Cardiac muscle cell (in vitro differentiated cells and primary cell): ENCODE measurements at regions not wholly inside any gene's neighbourhood (a gene's known extent, or its start where the extent isn't known, plus 50 kb on each side); places are given as distances from the start of the nearest gene placed in this dataset.

Experiments
- DNase-seq, 2 donors: peaks; one replicate each; pipeline versions ENCODE4 v3.0.0 to v3.0.0-alpha.2; 2010 to 2017; ENCODE audit warnings: low read depth in 1 of 2, low spot score in 1 of 2
- H3K27ac ChIP-seq: fragments of 200-600 bp; sonication (generic); 2 replicates; pipeline ENCODE4 v1.5.1; 2016
- H3K27me3 ChIP-seq: fragments of 200-600 bp; sonication (generic); 2 replicates; pipeline ENCODE4 v1.6.0; 2016; ENCODE audit warnings: control low read depth
- H3K36me3 ChIP-seq: fragments of 200-600 bp; sonication (generic); 2 replicates; pipeline ENCODE4 v1.5.1; 2016; ENCODE audit warnings: control low read depth
- H3K4me1 ChIP-seq: fragments of 200-600 bp; sonication (generic); 2 replicates; pipeline ENCODE4 v1.8.1; 2017; ENCODE audit warnings: low read depth, mild to moderate bottlenecking, mixed run types
- H3K4me3 ChIP-seq: fragments of 200-600 bp; sonication (generic); 2 replicates; pipeline ENCODE4 v1.5.1; 2016; ENCODE audit warnings: mild to moderate bottlenecking
- H3K9me3 ChIP-seq: fragments of 200-600 bp; sonication (generic); 2 replicates; pipeline ENCODE4 v1.5.1; 2017; ENCODE audit warnings: low read depth, mild to moderate bottlenecking, control low read depth
- TF ChIP-seq, protein P1 (sequence below): IDR thresholded peaks from 2 replicates; pipeline ENCODE4 v1.5.1; 2012; ENCODE audit warnings: low read depth, mild to moderate bottlenecking, low read length

DNA sequence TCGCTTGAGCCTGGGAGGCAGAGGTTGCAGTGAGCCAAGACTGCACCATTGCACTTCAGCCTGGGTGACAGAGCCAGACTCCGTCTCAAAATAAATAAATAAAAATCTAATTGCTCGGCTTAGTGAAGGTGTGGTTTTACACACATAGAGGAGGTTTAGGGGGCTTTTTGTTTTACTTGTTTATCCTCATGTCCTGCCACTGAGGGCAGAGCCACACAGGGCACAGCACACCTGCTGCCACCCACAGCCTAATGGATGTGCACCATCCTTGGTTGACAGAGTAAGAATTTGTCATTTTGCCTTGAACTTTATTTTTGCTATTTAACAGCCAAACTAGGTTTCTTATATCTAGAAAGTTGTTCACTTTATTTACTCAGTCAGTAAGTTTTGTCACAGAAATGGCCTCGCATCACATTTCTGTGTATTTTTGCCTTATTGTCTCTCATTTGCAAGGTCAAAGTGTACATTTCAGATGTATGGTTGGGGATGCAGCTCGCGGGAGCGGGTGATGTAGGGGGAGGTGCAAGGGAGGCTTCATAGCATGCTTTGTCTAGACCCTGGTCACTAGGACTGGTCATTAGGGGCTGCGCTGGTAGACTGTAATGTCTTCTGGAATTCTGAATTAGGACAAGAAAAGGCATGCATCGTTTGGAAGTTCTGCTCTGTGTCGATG lies 67.8 kb upstream of the NAA20 start:
- Histone ChIP-seq H3K27ac (no peak overlapping the region), H3K36me3 (no peaks in the 10 kb centered on the region), H3K9me3 (no peaks in the 10 kb centered on the region), H3K4me1 (peaks cover 18% of the 10 kb centered on the region), H3K27me3 (no peaks in the 10 kb centered on the region), H3K4me3 (no peak overlapping the region)
- TF ChIP-seq, protein P1, sequence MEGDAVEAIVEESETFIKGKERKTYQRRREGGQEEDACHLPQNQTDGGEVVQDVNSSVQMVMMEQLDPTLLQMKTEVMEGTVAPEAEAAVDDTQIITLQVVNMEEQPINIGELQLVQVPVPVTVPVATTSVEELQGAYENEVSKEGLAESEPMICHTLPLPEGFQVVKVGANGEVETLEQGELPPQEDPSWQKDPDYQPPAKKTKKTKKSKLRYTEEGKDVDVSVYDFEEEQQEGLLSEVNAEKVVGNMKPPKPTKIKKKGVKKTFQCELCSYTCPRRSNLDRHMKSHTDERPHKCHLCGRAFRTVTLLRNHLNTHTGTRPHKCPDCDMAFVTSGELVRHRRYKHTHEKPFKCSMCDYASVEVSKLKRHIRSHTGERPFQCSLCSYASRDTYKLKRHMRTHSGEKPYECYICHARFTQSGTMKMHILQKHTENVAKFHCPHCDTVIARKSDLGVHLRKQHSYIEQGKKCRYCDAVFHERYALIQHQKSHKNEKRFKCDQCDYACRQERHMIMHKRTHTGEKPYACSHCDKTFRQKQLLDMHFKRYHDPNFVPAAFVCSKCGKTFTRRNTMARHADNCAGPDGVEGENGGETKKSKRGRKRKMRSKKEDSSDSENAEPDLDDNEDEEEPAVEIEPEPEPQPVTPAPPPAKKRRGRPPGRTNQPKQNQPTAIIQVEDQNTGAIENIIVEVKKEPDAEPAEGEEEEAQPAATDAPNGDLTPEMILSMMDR, result no peak
- no peak for DNase-seq

DNA sequence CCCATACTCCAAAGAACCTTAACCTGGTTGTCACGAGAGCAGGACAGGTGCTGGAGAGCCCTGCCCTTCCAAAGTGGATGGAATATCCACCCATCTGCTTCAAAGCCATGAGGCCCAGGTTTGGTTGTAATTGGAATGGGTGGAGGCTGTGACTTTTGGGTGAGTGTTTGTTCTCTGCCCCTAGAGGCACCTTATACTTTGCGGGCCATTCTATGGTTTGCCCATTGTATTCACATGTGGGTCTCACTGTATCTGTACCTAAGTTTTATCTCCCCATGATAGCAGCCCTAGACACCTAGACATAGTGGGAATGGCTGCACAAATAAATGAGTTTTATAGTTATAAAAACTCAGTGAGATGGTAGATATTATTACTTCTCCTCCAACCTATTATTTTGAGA lies 67.1 kb upstream of the NAA20 start:
- Histone ChIP-seq H3K9me3 (no peaks in the 10 kb centered on the region), H3K27ac (no peak overlapping the region), H3K36me3 (no peaks in the 10 kb centered on the region), H3K27me3 (no peaks in the 10 kb centered on the region), H3K4me3 (no peak overlapping the region), H3K4me1 (peaks cover 11% of the 10 kb centered on the region)
- TF ChIP-seq, protein P1, result no peak
- no peak for DNase-seq

DNA sequence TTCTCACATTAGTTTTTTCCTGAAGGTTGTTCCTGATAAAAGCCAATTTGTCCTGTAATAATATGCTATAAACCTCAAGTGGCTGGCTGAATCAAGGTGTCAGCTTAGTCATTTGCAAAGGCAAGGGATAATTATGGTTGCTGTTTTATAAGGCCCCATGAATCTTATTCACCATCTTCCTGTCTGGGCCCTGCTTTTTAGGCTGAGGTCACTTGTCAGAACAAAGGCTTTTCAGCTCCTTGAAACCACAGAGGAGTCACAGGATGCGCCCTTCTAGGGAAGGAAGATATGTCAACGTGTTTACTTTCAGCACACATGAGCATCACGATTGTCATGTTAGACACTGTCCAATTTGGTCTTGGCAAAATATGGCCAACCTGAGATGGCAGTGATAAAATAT lies 64.8 kb upstream of the NAA20 start:
- DNase-seq, result no peak
- Histone ChIP-seq H3K36me3 (peaks cover 3% of the 10 kb centered on the region), H3K27me3 (no peaks in the 10 kb centered on the region), H3K4me1 (no peaks in the 10 kb centered on the region), H3K4me3 (no peak overlapping the region), H3K9me3 (no peaks in the 10 kb centered on the region), H3K27ac (no peak overlapping the region)
- TF ChIP-seq, protein P1, result no peak

DNA sequence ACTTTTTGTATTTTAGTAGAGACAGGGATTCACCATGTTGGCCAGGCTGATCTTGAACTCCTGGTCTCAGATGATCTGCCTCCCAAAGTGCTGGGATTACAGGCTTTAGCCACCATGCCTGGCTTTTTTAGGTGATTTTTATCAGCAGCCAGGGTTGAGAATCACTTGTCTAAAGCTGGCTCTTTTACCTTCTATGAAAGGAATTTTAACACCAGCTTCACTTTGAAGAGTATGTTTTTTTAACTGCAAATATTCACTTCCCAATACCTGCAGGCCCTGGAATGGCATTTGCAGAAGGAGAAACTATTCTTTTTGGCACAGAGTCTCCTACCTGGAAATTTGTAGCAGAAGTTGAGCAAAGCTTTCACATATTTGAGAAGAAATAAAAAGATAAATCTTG lies 63.6 kb upstream of the NAA20 start:
- Histone ChIP-seq H3K27ac (no peak overlapping the region), H3K36me3 (peaks cover 8% of the 10 kb centered on the region), H3K4me3 (no peak overlapping the region), H3K27me3 (no peaks in the 10 kb centered on the region), H3K9me3 (no peaks in the 10 kb centered on the region), H3K4me1 (no peaks in the 10 kb centered on the region)
- no peak for DNase-seq
- TF ChIP-seq, protein P1, result no peak

DNA sequence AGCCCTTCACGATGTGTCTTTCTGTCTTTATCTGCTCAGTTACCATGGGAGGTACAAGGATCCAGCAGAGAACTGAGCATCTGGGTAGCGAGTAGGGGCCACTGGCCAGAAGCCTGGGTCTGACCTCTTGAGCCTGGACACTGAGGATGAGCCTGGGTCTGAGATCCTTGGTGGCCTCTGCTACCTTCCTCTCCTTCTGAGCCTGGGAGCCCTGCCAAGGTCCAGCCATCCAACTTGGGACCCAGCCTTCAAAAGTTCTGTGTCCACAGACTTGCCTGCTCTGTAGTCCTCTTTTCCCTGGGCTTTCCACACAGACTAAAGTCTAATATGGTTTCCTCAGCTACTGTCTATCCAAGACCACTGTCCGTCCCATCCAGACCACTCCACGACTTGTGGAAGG lies 60.2 kb upstream of the NAA20 start:
- TF ChIP-seq, protein P1, result no peak
- H3K4me3 ChIP-seq, result no peak overlapping the region
- H3K4me1 ChIP-seq, result no peaks in the 10 kb centered on the region
- peaks cover 18% of the 10 kb centered on the region for H3K36me3 ChIP-seq
- no peak overlapping the region for H3K27ac ChIP-seq
- H3K9me3 ChIP-seq, result no peaks in the 10 kb centered on the region
- no peaks in the 10 kb centered on the region for H3K27me3 ChIP-seq
- DNase-seq, result no peak
